C4-2B (cell line): ENCODE measurements at regions not wholly inside any gene's neighbourhood (a gene's known extent, or its start where the extent isn't known, plus 50 kb on each side); places are given as distances from the start of the nearest gene placed in this dataset.
"Not testable (repeated sequence)": the region's sequence is repeated elsewhere in the genome, so short reads cannot be mapped to it uniquely, and the experiment has no call there.

ENCODE experiments used
- H3K27ac ChIP-seq: fragments of 450-650 bp; 2 replicates; pipeline ENCODE4 v1.5.1; 2017
- ZFX ChIP-seq: fragments of 450-650 bp; IDR thresholded peaks from 2 replicates; pipeline ENCODE4 v1.6.1; 2017
- TF ChIP-seq, protein P1 (sequence below): fragments of 450-650 bp; conservative IDR thresholded peaks from 2 replicates; pipeline ENCODE4 v1.5.1; 2017; ENCODE audit warnings: mild to moderate bottlenecking

DNA sequence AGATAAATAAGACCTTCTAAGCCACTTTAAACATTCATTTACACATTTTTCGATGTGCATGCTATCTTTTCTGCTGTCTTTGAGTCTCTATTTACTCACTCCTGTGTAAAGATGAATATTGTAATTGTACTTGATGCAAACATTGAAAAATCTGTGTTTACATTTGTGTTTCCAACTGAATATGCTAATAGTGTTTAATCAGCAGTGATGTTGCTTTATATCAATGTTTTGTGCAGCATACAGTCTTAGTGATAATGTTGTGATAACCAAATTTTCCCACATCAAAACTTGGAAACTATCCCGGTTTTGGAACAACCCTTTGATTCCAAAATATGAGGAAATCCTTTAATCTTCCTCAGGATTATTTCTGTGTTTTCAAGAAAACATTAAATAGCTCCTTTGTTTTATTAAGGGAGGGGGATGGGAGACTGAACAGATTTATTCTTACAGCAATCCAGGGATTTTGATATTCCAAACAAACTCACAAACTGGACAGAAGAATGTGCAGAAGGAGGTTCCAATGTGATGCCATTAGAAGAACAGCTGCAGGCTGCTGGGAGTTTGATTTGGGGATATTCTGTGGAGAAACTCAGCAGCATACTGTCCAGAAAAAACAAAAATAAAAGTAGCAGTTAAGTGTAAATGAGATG is 248.0 kb downstream of the S1PR1 start:
- no peak for TF ChIP-seq ZFX
- TF ChIP-seq, protein P1, sequence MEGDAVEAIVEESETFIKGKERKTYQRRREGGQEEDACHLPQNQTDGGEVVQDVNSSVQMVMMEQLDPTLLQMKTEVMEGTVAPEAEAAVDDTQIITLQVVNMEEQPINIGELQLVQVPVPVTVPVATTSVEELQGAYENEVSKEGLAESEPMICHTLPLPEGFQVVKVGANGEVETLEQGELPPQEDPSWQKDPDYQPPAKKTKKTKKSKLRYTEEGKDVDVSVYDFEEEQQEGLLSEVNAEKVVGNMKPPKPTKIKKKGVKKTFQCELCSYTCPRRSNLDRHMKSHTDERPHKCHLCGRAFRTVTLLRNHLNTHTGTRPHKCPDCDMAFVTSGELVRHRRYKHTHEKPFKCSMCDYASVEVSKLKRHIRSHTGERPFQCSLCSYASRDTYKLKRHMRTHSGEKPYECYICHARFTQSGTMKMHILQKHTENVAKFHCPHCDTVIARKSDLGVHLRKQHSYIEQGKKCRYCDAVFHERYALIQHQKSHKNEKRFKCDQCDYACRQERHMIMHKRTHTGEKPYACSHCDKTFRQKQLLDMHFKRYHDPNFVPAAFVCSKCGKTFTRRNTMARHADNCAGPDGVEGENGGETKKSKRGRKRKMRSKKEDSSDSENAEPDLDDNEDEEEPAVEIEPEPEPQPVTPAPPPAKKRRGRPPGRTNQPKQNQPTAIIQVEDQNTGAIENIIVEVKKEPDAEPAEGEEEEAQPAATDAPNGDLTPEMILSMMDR = no peak
- H3K27ac ChIP-seq = no peak overlapping the region

- no peak overlapping the region for H3K27ac ChIP-seq
- TF ChIP-seq ZFX = no peak
- TF ChIP-seq, protein P1 = no peak
Measured at GRCh38 chr1:101485712-101486111, 248.9 kb downstream of the S1PR1 start.

DNA sequence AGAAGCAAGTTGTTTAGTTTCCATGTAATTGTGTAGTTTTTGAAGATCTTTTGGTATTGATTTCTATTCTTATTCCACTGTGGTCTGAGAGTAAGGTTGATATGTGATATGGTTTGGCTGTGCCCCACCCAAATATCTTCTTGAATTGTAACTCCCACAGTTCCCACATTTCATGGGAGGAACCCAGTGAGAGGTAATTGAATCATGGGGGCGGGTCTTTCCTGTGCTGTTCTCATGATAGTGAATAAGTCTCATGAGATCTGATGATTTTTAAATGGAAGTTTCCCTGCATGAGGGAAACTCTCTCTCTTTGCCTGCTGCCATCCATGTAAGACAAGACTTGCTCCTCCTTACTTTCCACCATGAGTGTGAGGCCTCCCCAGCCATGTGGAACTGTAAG is 255.3 kb downstream of the S1PR1 start:
- H3K27ac ChIP-seq = not testable (repeated sequence)

DNA sequence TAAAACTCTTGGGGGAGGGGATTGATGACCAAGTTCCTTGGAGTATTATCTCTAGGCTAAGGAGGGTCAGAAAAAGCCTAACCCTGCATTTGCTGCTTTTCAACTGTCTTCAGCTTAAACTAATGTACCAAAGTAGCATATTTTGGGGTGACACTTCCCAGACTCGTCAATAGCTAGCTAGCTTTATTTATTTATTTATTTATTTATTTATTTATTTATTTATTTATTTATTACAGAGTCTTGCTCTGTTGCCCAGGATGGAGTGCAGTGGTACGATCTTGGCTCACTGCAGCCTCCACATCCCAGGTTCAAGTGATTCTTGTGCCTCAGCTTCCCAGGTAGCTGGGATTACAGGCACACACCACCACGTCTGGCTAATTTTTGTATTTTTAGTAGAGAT is 257.1 kb downstream of the S1PR1 start:
- not testable (repeated sequence) for H3K27ac ChIP-seq

DNA sequence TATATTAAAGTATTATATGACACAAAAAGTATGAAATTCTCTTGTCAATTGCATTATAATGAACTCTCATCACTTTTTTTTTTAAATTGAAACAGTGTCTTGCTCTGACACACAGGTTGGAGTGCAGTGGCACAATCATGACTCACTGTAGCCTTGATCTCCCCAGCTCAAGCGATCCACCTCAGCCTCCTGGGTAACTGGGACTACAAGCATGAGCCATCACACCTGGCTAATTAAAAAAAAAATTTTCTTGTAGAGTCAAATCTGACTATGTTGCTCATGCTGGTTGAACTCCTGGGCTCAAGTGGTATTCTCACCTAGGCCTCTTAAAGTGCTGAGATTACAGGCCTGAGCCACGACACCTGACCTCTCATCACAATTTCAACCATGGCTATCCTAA is 259.3 kb downstream of the S1PR1 start:
- TF ChIP-seq ZFX = no peak
- TF ChIP-seq, protein P1 = no peak
- no peak overlapping the region for H3K27ac ChIP-seq

- no peak overlapping the region for H3K27ac ChIP-seq
- TF ChIP-seq, protein P1 = no peak
- TF ChIP-seq ZFX = no peak
Measured at GRCh38 chr1:101497881-101498559, 261.2 kb downstream of the S1PR1 start.

DNA sequence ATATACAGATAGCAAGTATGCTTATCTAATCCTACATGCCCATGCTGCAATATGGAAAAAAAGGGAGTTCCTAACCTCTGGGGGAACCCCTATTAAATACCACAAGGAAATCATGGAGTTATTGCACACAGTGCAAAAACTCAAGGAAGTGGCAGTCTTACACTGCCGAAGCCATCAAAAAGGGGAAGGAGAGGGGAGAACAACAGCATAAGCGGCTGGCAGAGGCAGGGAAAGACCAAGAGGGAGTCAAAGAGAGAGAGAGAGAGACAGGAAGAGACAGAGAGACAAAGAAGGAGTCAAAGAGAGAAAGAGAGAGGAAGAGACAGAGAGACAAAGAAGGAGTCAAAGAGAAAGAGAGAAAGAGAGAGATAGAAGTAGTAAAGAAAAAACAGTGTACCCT is 267.3 kb downstream of the S1PR1 start:
- H3K27ac ChIP-seq = not testable (repeated sequence)

- not testable (repeated sequence) for H3K27ac ChIP-seq
Measured at GRCh38 chr1:101505240-101505639, 268.4 kb downstream of the S1PR1 start.

GRCh38 chr1:101506541-101507164 is 269.8 kb downstream of the S1PR1 start:
- H3K27ac ChIP-seq = no peak overlapping the region
- TF ChIP-seq, protein P1 = peak; percentile 90
- no peak for TF ChIP-seq ZFX
